Stimulated activated CD8-positive, alpha-beta memory T cell treated with anti-CD3 and anti-CD28 coated beads, Interleukin-12 subunit alpha, Interleukin-12 subunit beta, amount 100 ng/mL, for 4 hours (primary cell): ENCODE measurements at regions not wholly inside any gene's neighbourhood (a gene's known extent, or its start where the extent isn't known, plus 50 kb on each side); places are given as distances from the start of the nearest gene placed in this dataset.

ENCODE experiments used
- DNase-seq: peaks from one replicate; pipeline ENCODE4 v3.0.0-alpha.2; 2020; ENCODE audit warnings: low read depth

DNA sequence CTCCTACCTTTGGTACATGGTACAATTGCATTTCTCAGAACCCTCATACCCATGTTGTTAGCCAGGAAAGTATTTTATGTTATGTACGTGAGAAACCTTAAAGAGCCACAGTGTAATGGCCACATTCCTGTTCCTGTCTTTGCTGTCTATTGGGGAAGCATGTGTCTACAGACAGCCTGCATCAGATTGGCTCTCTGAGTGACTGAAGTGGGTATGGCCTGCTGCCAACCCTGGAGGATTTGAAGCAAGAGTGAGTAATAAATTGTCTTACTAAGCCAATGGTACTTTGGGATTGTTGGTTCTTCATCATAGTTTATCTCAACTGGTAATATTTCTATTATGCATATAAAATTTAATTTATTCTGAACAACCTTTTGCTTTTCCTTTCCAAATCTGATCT is 574.1 kb downstream of the LMO7 start:
- DNase-seq: no peak

DNA sequence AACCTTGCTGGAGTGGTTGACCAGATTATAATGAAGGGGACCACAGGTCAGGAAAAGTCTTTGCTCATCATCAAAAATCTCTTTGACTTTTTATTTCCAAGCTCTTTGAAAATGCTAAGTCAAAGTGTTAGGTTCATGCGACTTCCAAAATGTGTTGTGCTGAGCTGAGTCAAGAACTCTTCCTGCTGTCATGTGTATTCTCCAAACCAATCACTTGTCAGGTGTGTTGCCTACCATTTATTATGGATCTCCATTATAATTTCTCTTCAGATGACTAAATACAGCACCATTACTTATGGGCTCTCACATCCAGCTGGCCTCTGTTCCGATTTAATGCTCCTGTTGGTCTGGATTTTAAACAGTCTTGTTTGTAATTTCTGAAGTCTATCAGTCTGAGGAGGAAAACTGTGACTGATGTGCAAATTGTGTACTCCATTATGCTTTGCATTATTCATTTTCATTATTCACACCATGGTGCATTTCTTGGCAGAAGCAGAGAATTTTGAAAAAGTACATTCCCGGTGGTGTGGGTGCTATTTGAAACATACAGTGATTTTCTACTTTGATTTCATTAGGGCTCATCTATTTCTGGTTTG is 562.5 kb downstream of the LMO7 start:
- DNase-seq: no peak

DNA sequence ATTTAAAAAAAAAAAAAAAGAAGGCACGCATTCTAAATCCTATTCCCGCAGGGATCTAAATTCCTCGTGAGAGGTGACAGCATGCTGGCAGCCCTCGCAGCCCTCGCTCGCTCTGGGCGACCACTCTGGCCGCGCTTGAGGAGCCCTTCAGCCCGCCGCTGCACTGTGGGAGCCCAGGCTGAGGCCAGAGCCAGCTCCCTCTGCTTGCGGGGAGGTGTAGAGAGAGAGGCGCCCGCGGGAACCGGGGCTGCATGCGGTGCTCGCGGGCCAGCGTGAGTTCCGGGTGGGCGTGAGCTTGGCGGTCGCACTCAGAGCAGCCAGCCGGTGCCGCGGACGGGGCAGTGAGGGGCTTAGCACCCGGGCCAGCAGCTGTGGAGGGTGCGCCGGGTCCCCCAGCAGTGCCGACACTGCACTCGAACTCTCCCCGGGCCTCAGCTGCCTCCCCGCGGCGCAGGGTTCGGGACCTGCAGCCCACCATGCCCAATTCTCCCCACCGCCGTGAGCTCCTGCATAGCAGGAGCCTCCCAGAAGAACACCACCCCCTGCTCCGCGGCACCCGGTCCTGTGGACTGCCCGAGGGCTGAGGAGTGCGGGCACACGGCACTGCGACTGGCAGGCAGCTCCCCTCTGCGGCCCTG is 553.9 kb downstream of the LMO7 start:
- no peak for DNase-seq

DNA sequence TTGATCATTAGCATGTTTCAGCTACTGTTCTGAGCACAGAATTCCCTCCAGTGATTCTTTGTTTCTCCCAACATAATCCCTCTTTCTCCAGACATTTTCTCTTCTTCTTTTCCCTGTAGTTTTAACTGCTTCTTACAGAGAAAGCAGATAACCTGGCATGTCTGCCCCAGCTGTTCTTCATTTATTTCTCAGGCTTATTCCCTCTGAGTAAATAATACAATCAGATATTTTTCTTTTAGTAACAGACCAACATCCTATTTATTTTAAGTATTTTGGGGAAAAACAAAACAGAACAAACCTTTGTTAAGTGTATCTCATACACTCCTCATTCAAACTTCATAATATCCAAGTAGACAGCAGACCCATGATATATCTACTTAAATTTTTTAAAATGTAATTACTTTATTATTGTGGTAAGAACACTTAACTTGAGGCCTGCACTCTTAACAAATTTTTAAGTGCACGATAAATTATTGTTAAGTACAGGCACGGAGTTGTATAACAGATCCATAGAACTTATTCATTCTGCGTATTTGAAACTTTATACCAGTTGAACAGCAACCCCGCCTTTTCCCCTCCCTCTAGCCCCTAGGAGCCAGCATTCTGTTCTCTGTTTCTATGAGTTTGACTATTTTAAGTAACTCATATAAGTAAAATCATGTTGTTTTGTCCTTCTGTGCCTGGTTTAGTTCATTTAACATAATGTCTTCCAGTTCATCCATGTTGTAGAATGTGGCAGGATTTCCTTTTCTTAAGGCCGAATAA is 540.0 kb downstream of the LMO7 start:
- DNase-seq: no peak

DNA sequence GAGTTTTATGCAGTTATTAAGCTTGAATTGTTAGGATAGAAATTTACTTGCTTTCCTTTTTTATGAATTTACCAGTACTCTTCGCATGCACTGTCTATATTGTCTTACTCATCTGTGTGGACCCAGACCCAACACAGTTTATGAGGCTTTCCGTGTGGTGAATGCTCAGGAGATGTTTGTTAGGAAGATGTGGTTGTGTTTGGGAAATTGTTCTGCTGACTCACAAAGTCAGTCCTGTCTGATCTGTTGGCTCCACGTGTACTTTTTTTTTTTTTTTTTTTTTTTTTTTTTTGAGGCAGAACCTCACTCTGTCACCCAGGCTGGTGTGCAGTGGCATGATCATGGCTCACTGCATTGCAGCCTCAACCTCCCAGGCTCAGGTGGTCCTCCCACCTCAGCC is 532.5 kb downstream of the LMO7 start:
- DNase-seq: no peak

DNA sequence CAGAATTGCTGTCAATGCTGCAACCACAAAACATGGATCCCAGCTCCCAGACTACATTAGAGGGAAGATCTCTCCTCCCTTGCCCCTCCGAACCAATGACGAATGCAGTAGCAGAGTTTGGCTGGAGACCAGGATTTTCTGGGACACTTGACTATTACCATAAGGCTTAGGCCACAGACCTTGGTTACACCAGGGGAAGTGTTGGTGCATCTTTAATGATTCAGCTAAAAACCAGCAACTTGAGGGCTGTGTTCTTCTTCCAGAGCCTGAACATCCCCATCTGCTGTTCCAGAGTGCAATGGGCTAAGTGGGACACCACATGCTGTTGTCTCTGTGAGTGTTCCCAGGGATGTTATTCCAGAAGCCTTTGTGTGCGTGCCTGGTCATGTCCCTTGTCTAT is 528.2 kb downstream of the LMO7 start:
- no peak for DNase-seq

DNA sequence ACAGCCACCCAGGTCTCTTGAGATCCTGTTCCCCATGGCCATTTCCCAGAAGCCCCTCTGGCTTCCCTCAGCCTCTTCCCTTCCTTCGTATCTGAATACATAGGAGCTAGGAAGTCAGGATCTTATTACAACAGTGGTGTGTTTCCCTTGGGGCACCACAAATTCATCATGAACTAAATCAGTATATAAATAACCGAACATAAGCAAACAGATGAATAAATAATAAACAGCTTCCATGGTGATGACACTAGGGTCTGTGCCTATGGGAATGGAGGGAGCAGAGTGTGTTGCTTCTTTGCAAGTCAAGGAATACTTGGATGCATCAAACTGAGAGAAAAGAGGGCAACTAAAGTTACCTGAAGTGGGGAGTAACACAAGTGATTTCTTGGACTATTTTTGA is 527.6 kb downstream of the LMO7 start:
- no peak for DNase-seq

DNA sequence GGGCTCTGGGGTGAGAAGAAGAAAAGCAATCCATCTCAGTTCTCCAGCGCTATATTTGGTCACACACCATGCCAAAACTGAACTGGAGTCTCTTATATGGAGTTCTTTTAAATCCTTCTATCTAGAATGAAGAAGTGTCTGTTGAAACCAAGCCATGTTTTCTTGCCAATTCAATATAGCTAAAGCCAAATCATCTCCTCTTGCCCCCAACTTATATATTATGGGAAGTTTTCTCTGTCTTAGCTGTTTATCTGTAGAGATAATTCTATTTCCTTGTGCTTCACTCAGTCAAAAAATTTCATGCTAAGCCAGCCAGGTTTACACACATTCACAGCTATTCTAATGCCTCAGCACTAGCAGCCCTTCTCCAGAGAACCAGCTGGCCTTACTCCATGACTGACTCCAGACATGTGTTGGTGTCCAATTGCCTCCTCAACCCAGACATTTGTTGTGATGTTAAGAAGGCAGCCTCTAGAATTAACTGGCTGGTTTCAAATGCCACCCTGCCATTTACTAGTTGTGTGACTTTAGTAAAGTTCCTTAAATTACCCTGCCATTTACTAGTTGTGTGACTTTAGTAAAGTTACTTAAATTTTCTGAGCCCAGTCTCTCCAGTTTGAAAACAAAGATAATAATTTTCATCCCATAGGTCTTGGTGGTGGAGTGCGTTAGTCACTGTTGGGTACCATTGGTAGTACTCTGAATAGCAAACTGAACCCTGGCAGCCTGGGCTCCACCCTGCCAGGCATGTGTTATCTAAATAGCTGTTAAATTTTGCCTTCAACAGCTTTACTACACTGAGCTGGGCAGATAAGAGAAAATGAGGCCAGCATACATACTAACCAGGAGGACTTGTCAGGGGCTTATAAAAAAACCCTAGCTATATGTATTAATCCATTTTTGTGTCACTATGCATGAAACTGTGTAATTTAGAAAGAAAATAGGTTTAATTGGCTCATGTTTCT is 525.1 kb downstream of the LMO7 start:
- no peak for DNase-seq

DNA sequence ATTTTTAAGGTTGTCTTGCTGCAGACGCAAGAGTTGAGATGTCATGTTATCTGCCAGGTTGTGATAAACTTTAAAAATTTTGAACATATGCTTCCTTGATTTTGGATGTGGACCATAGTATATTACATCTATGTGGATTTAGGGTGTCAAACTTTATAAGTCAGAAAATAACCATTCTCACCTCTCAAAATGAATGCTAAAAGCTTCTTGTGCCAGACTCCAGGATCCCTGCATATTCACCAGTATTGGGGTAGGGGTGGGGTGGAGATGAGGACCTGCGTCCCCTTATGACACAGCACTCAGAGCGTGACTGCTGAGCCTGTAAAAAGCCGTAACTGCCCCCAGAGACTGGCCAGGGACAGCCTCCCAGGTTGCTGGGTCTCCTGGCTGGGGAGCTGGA is 524.4 kb downstream of the LMO7 start:
- DNase-seq: no peak

DNA sequence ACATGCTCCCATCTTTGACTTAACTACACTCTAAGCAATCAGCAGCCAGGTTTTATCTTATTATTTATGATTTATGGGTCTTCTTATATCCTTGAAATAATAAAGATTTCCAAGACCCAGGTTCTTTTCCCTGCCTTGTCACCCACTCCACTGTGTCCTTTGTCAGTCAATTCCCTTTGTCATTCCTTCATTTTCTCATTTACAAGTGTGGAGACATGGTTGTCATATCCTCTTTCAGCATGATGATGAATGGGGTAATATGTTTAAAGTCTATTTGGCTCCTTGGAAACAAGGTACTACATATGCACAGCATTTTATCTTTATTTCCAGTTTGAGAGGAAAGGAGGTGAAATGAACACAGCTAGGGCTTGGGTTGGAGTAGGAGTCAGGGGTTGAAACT is 521.8 kb downstream of the LMO7 start:
- DNase-seq: no peak

- DNase-seq: no peak
Measured at GRCh38 chr13:76153239-76153638, 517.1 kb downstream of the LMO7 start.

- DNase-seq: no peak
Measured at GRCh38 chr13:76148926-76149325, 512.8 kb downstream of the LMO7 start.

- no peak for DNase-seq
Measured at GRCh38 chr13:76148374-76148773, 512.2 kb downstream of the LMO7 start.

GRCh38 chr13:76132532-76132931 is 496.4 kb downstream of the LMO7 start:
- DNase-seq: no peak

DNA sequence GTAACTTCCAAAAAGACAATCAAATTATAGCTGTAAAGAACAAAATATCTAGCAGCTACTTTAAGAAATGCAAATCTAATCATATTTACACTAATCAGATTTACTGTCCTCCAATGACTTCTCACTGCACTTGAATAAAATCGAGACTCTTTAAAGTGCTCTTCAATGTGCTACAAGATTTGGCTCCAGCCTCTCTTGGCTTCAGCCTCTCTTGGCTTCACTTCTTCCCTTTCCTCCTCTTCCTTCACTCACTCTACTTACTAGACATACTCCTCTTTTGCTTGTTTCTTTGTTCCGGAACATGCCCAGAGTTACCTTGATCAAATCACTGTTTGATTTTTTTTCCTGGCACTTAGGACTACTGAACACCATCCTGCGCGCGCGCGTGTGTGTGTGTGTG is 495.4 kb downstream of the LMO7 start:
- no peak for DNase-seq

- DNase-seq: no peak
Measured at GRCh38 chr13:76129305-76130000, 493.3 kb downstream of the LMO7 start.

GRCh38 chr13:76127922-76128321 is 491.8 kb downstream of the LMO7 start:
- DNase-seq: no peak

DNA sequence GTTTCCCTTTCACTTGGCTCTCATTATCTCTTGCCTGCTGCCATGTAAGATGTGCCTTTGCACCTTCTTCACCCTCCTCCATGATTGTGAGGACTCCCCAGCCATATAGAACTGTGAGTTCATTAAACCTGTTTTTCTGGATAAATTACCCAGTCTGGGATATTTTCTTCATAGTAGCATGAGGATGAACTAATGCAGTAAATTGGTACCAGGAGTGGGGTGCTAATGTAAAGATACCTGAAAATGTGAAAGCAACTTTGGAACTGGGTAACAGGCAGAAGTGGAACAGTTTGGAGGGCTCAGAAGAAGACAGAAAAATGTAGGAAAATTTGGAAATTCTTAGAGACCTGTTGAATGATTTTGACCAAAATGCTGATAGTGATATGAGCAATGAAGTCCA is 487.4 kb downstream of the LMO7 start:
- no peak for DNase-seq

GRCh38 chr13:76116751-76117360 is 480.7 kb downstream of the LMO7 start:
- no peak for DNase-seq

DNA sequence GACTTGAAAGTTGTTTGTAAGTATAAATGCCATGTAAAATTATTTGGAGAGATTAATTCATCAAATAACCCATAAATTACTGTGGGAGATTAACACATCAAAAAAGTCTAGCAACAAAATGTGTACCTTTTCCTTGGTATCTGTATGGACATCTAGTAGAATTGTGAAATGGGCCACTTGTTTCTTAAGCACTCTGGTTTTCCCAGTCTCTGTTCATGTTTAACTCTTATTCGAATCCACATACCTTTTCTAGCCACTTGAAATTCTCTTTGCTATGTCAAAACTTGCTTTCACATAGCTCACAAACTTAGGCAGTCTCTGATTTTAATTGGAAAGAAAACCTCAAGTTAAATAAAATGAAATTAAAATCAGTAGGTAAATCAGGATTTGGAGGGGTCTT is 470.6 kb downstream of the LMO7 start:
- DNase-seq: no peak

DNA sequence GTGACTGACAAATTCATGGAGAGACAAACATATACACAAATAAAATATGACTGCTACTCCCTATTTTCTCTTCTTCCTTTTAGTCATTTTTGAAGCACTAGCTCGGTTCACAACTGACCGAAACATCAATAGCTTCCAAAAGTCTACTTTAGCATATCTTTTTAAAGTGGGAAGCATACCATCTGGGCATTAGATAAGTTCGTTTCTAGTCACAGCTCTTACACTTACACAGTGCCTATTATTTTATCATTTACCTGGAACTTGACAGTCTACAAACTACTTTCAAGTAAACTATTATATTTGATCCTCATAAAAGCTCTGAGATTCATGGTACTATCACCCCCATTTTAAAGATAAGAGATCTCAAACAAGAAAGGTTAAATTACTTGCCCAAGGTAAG is 458.5 kb downstream of the LMO7 start:
- DNase-seq: no peak
